Body of pancreas (tissue), 4 donors: ENCODE measurements at regions not wholly inside any gene's neighbourhood (a gene's known extent, or its start where the extent isn't known, plus 50 kb on each side); places are given as distances from the start of the nearest gene placed in this dataset.

Source experiments
- CTCF ChIP-seq, 7 experiments: fragments of 450-650 bp in 4 of 7; fragments of 200-600 bp in 3 of 7; sonication (generic) in 3 of 7; IDR thresholded peaks; one replicate each; pipeline ENCODE4 v1.5.1; 2016 to 2019; ENCODE audit warnings: antibody characterized with exemption in 7 of 7
- POLR2A ChIP-seq, 3 donors: fragments of 450-650 bp; IDR thresholded peaks; one replicate each; pipeline ENCODE4 v1.6.1; 2016; ENCODE audit warnings: antibody characterized with exemption in 3 of 3, mild to moderate bottlenecking in 2 of 3

GRCh38 chr18:44521668-44522022 lies 159.0 kb upstream of the SETBP1 start:
- no peak for TF ChIP-seq CTCF (IDR thresholded peaks at IDR 0.05)
- TF ChIP-seq POLR2A (IDR thresholded peaks at IDR 0.05), result no peak
